Effector memory CD8-positive, alpha-beta T cell (primary cell): ENCODE measurements at regions not wholly inside any gene's neighbourhood (a gene's known extent, or its start where the extent isn't known, plus 50 kb on each side); places are given as distances from the start of the nearest gene placed in this dataset.

Source experiments
- ATAC-seq: fragments of 150-1000 bp; cut with Tn5 transposase; replicated peaks from 2 replicates; pipeline ENCODE4 v1.10.0; 2021; ENCODE audit warnings: mild to moderate bottlenecking, moderate library complexity
- DNase-seq, 3 experiments: peaks; one replicate each; pipeline ENCODE4 v3.0.0; 2021
- H3K27ac Mint-ChIP-seq, 2 donors: one replicate each; pipeline ENCODE4 v1.8.0; 2022; ENCODE audit warnings: mild to moderate bottlenecking in 2 of 2, mixed read lengths in 2 of 2, moderate library complexity in 2 of 2
- H3K27me3 Mint-ChIP-seq, 2 donors: one replicate each; pipeline ENCODE4 v1.8.0; 2022; ENCODE audit warnings: mixed read lengths in 2 of 2
- H3K36me3 Mint-ChIP-seq: one replicate; pipeline ENCODE4 v1.8.0; 2022; ENCODE audit warnings: mild to moderate bottlenecking, moderate library complexity, mixed read lengths; ENCODE audit not compliant: insufficient read depth
- H3K4me1 Mint-ChIP-seq, 2 donors: one replicate each; pipeline ENCODE4 v1.8.0; 2022; ENCODE audit warnings: low read depth in 2 of 2, mixed read lengths in 2 of 2
- H3K4me3 Mint-ChIP-seq, 2 donors: one replicate each; pipeline ENCODE4 v1.8.0; 2022; ENCODE audit warnings: mild to moderate bottlenecking in 2 of 2, mixed read lengths in 2 of 2, moderate library complexity in 2 of 2
- H3K9me3 Mint-ChIP-seq, 2 donors: one replicate each; pipeline ENCODE4 v1.8.0; 2022; ENCODE audit warnings: mixed read lengths in 2 of 2

GRCh38 chr17:72336804-72337070 is 215.9 kb downstream of the SOX9 start:
- no peaks in the 10 kb centered on the region for H3K36me3 Mint-ChIP-seq
- ATAC-seq = no peak
- H3K27me3 Mint-ChIP-seq = peaks cover 5 to 16% of the 10 kb centered on the region in 2 donors
- H3K9me3 Mint-ChIP-seq = peaks cover 7 to 14% of the 10 kb centered on the region in 2 donors
- no peak for DNase-seq
- no peak overlapping the region for H3K27ac Mint-ChIP-seq
- no peaks in the 10 kb centered on the region for H3K4me1 Mint-ChIP-seq
- no peak overlapping the region for H3K4me3 Mint-ChIP-seq

DNA sequence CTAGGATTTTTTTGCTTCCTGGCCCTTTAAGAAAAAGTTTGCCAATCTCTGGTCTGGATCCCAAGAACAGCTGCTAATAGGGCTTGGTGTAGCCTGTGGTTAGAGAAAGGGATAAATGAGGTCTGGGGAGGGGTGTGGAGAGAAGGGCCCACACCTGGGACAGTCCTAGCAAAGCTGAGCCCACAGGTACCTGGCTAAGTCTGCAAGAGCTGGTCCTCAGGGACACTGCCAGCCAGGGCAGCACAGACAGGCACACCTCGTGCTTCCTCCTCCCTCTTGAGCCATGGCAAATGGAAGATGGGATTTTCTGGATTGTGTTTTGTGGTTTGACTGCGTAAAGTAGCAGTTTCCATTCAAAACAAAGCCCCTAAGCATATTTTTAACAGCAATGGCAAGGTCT is 217.5 kb downstream of the SOX9 start:
- ATAC-seq (no peak), DNase-seq (no peak)
- peaks cover 5 to 16% of the 10 kb centered on the region in 2 donors for H3K27me3 Mint-ChIP-seq
- H3K4me3 Mint-ChIP-seq = no peak overlapping the region
- H3K36me3 Mint-ChIP-seq = no peaks in the 10 kb centered on the region
- H3K4me1 Mint-ChIP-seq = no peaks in the 10 kb centered on the region
- H3K9me3 Mint-ChIP-seq = peaks cover 6 to 9% of the 10 kb centered on the region in 2 donors
- H3K27ac Mint-ChIP-seq = no peak overlapping the region

DNA sequence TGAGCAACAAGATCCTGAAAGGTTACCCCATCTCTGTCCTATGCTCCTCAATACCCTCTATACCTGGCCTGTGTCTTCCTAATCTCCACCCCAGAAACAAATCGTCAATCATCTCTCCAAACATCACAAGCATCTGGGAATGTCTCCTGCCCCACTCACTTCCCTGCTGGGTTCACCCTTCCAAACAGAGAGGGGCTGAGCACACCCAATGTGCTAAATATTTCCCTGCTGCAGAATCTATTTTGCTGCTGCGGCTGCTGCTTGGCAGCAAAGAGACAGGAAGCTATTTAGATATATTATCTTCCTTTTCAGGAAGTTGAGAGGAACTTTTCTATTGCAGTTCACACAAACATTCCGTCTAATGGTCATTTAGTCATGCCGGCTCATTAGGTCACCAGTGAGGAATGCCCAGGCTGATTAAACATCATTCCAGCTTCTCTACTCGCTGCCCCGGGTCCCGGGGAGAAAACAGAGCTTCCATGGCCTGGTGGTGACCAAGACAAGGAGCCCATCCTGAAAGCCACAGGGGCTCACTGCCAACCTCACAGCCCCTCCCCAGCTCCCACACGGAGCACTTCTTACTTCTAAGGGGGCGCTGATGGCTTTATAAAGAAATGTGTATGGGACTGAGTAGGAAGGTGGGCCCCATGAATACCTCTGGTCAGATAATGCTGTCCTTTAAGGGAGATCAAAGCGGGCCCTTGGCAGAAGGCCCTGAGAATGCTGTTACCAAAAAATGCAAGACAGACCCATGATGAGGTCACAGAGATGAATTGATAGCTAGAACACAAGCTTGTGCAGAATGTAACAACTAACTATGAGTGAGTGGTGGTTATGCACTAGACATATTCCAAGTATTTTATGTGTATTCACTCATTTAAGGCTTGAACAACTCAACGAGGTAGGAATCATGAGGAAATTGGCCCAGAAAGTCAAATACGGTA is 218.3 kb downstream of the SOX9 start:
- H3K4me1 Mint-ChIP-seq = no peaks in the 10 kb centered on the region
- no peak overlapping the region for H3K27ac Mint-ChIP-seq
- H3K9me3 Mint-ChIP-seq = peaks cover 6 to 7% of the 10 kb centered on the region in 2 donors
- no peak overlapping the region for H3K4me3 Mint-ChIP-seq
- no peak for DNase-seq
- no peaks in the 10 kb centered on the region for H3K36me3 Mint-ChIP-seq
- ATAC-seq = no peak
- peaks cover 5 to 13% of the 10 kb centered on the region in 2 donors for H3K27me3 Mint-ChIP-seq

- peaks cover 5 to 7% of the 10 kb centered on the region in 2 donors for H3K27me3 Mint-ChIP-seq
- no peak for ATAC-seq
- no peaks in the 10 kb centered on the region for H3K36me3 Mint-ChIP-seq
- peaks cover under 1 to 5% of the 10 kb centered on the region in 2 donors for H3K9me3 Mint-ChIP-seq
- H3K27ac Mint-ChIP-seq = no peak overlapping the region
- H3K4me1 Mint-ChIP-seq = no peaks in the 10 kb centered on the region
- H3K4me3 Mint-ChIP-seq = no peak overlapping the region
- no peak for DNase-seq
Measured at GRCh38 chr17:72340836-72341235, 220.0 kb downstream of the SOX9 start.

DNA sequence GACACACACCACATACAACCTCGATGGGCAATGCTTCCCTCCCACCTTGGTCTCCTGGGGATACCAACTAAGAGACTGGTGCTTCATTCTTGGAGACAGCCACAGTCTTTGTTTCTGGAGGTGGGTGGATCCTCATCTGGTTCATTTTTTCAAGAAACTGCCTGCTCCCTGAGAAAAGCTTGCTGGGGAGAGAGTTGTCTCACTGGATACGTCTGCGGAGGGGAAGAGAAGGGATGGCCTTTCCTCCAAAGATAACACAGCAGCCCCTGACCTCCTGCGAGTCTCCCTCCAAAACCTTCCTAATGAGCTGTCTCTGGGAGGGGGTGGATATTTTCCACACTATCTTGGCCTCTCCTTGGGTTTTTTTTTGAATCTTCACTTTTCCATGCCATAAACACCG is 221.2 kb downstream of the SOX9 start:
- H3K4me3 Mint-ChIP-seq = no peak overlapping the region
- peaks cover 0 to 5% of the 10 kb centered on the region in 2 donors for H3K9me3 Mint-ChIP-seq
- H3K27me3 Mint-ChIP-seq = peaks cover 5% of the 10 kb centered on the region in 2 donors
- no peaks in the 10 kb centered on the region for H3K4me1 Mint-ChIP-seq
- DNase-seq (no peak), ATAC-seq (no peak)
- H3K27ac Mint-ChIP-seq = no peak overlapping the region
- H3K36me3 Mint-ChIP-seq = no peaks in the 10 kb centered on the region

GRCh38 chr17:72342627-72343527 is 222.1 kb downstream of the SOX9 start:
- Mint-ChIP-seq H3K4me1 (no peaks in the 10 kb centered on the region), H3K36me3 (no peaks in the 10 kb centered on the region), H3K9me3 (peaks cover 0 to 5% of the 10 kb centered on the region in 2 donors), H3K27me3 (peaks cover 0 to 5% of the 10 kb centered on the region in 2 donors), H3K4me3 (no peak overlapping the region), H3K27ac (no peak overlapping the region)
- DNase-seq (no peak), ATAC-seq (no peak)

- no peak overlapping the region for H3K4me3 Mint-ChIP-seq
- H3K27ac Mint-ChIP-seq = no peak overlapping the region
- peaks cover 0 to 2% of the 10 kb centered on the region in 2 donors for H3K27me3 Mint-ChIP-seq
- no peaks in the 10 kb centered on the region for H3K4me1 Mint-ChIP-seq
- H3K36me3 Mint-ChIP-seq = no peaks in the 10 kb centered on the region
- DNase-seq = no peak
- H3K9me3 Mint-ChIP-seq = peaks cover 0 to 5% of the 10 kb centered on the region in 2 donors
- no peak for ATAC-seq
Measured at GRCh38 chr17:72343911-72344310, 223.1 kb downstream of the SOX9 start.

DNA sequence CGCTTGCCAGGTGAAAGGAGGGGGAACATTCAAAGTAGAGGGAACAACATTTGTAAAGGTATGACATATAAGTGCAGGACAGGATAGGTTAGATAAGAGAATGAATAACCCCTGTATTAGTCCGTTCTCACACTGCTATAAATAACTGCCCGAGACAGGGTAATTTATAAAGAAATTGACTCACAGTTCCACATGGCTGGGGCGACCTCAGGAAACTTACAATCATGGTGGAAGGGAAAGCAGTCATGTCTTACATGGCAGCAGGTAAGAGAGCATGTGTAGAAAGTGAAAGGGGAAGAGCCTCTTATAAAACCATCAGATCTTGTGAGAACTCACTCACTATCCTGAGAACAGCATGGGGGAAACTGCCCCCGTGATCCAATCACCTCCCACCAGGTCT is 223.8 kb downstream of the SOX9 start:
- Mint-ChIP-seq H3K27me3 (no peaks in the 10 kb centered on the region), H3K4me3 (no peak overlapping the region), H3K9me3 (peaks cover 0 to 5% of the 10 kb centered on the region in 2 donors), H3K36me3 (no peaks in the 10 kb centered on the region), H3K4me1 (no peaks in the 10 kb centered on the region), H3K27ac (no peak overlapping the region)
- DNase-seq = no peak
- ATAC-seq = no peak

DNA sequence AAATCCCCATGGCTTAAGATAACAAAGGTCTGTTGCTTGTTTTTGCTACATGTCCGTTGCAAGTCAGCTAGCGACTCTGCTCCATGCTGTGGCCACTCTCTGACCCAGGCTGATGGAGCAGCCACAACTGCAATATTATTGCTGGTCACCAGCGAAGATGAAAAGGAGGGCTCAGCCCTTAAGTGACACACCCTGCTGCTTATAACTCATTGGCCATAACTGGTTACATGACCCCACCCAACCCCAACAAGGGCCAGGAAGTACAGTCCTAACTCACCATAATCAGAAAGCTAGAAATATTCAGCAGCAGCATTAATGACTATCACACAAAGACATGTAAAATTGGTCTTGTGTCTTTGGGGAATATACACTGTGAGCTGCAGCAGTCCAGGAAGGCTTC is 224.3 kb downstream of the SOX9 start:
- H3K27me3 Mint-ChIP-seq = no peaks in the 10 kb centered on the region
- peaks cover 0 to 5% of the 10 kb centered on the region in 2 donors for H3K9me3 Mint-ChIP-seq
- H3K4me3 Mint-ChIP-seq = no peak overlapping the region
- no peak overlapping the region for H3K27ac Mint-ChIP-seq
- H3K36me3 Mint-ChIP-seq = no peaks in the 10 kb centered on the region
- no peaks in the 10 kb centered on the region for H3K4me1 Mint-ChIP-seq
- DNase-seq (no peak), ATAC-seq (no peak)

- Mint-ChIP-seq H3K4me1 (no peaks in the 10 kb centered on the region), H3K4me3 (no peak overlapping the region), H3K9me3 (peaks cover 0 to 5% of the 10 kb centered on the region in 2 donors), H3K27me3 (no peaks in the 10 kb centered on the region), H3K27ac (no peak overlapping the region), H3K36me3 (no peaks in the 10 kb centered on the region)
- no peak for ATAC-seq
- DNase-seq = no peak
Measured at GRCh38 chr17:72345536-72345935, 224.7 kb downstream of the SOX9 start.

GRCh38 chr17:72346306-72346705 is 225.5 kb downstream of the SOX9 start:
- H3K27ac Mint-ChIP-seq = no peak overlapping the region
- H3K9me3 Mint-ChIP-seq = peaks cover 0 to 5% of the 10 kb centered on the region in 2 donors
- no peaks in the 10 kb centered on the region for H3K4me1 Mint-ChIP-seq
- no peaks in the 10 kb centered on the region for H3K36me3 Mint-ChIP-seq
- ATAC-seq (no peak), DNase-seq (no peak)
- H3K27me3 Mint-ChIP-seq = no peaks in the 10 kb centered on the region
- H3K4me3 Mint-ChIP-seq = no peak overlapping the region

DNA sequence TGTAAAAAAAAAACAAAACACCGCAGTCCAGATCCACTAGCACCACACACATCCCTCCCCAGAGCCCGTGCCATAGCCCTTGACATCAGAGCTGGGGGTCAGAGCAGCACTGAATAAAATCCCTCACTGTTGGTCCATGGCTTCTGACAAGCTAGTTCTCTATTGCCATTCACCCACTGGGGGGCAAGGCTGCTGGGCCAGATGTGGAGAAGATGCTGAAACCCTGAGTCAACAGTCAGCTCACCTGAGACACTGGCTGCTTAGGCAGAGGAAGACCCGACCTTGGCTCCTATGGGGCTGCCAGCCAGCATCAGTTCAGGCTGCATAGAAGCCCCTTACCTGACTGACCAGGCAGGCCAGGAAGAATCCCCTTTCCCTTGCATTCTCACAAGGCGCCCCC is 228.2 kb downstream of the SOX9 start:
- peaks cover 2 to 3% of the 10 kb centered on the region in 2 donors for H3K9me3 Mint-ChIP-seq
- H3K4me3 Mint-ChIP-seq = no peak overlapping the region
- no peak overlapping the region for H3K27ac Mint-ChIP-seq
- peaks cover 0 to 12% of the 10 kb centered on the region in 2 donors for H3K27me3 Mint-ChIP-seq
- H3K4me1 Mint-ChIP-seq = no peaks in the 10 kb centered on the region
- H3K36me3 Mint-ChIP-seq = no peaks in the 10 kb centered on the region
- no peak for ATAC-seq
- no peak for DNase-seq

DNA sequence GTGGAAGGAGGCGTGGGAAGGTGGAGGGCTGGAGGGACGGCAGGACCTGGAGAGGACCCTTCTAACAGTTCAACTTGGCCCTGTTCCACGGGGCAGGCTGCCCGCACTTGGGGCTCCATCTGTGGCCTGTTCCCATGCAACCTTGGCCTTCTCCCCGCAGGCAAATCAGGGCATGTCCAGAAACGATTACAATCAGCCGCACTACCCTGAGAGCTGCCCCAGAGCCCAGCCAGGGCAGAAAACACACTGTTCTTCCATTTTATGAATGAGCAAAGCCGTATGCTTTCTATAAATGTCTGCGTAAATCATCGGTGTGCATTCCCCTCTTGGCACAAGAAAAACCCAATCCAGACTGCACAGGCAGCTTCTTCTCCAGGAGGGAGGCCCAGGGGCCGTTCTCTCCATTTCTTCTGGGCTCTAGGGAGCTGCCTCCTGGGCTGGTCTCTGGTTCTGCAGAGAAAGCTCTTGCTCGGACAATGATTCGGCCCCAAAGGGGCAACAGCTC is 228.7 kb downstream of the SOX9 start:
- ATAC-seq (no peak), DNase-seq (no peak)
- peaks cover 2 to 6% of the 10 kb centered on the region in 2 donors for H3K9me3 Mint-ChIP-seq
- H3K4me1 Mint-ChIP-seq = no peaks in the 10 kb centered on the region
- no peak overlapping the region for H3K27ac Mint-ChIP-seq
- H3K27me3 Mint-ChIP-seq = peaks cover 0 to 13% of the 10 kb centered on the region in 2 donors
- no peaks in the 10 kb centered on the region for H3K36me3 Mint-ChIP-seq
- no peak overlapping the region for H3K4me3 Mint-ChIP-seq
